HG03571 (cell line): ENCODE measurements at regions not wholly inside any gene's neighbourhood (a gene's known extent, or its start where the extent isn't known, plus 50 kb on each side); places are given as distances from the start of the nearest gene placed in this dataset.
"Not testable (repeated sequence)": the region's sequence is repeated elsewhere in the genome, so short reads cannot be mapped to it uniquely, and the experiment has no call there.

Source experiments
- ATAC-seq: cut with Tn5 transposase; IDR thresholded peaks from one replicate; pipeline ENCODE4 v1.9.1; 2021; ENCODE audit not compliant: unreplicated experiment

- ATAC-seq, result no peak
Measured at GRCh38 chr14:49139593-49139992, 446.6 kb downstream of the RPS29 start.

GRCh38 chr14:49134940-49135339, 451.2 kb downstream of the RPS29 start:
- ATAC-seq, result no peak

GRCh38 chr14:49121246-49121645, 464.9 kb downstream of the RPS29 start:
- no peak for ATAC-seq

GRCh38 chr14:49114161-49114893, 471.9 kb downstream of the RPS29 start:
- no peak for ATAC-seq

GRCh38 chr14:49106741-49107667, 479.2 kb downstream of the RPS29 start:
- ATAC-seq, result no peak

- ATAC-seq, result no peak
Measured at GRCh38 chr14:49105956-49106355, 480.2 kb downstream of the RPS29 start.

GRCh38 chr14:49105512-49105911, 480.7 kb downstream of the RPS29 start:
- no peak for ATAC-seq

- ATAC-seq, result no peak
Measured at GRCh38 chr14:49092345-49092744, 493.8 kb downstream of the RPS29 start.

- ATAC-seq, result no peak
Measured at GRCh38 chr14:49089107-49089506, 497.1 kb downstream of the RPS29 start.

- not testable (repeated sequence) for ATAC-seq
Measured at GRCh38 chr14:49073292-49073691, 512.9 kb downstream of the RPS29 start.

- ATAC-seq, result no peak
Measured at GRCh38 chr14:49058511-49058910, 527.7 kb downstream of the RPS29 start.

- no peak for ATAC-seq
Measured at GRCh38 chr14:49057838-49058510, 528.2 kb downstream of the RPS29 start.

GRCh38 chr14:49056021-49056420, 530.2 kb downstream of the RPS29 start:
- ATAC-seq, result no peak

- ATAC-seq, result no peak
Measured at GRCh38 chr14:49052521-49052920, 533.7 kb downstream of the RPS29 start.

GRCh38 chr14:49051328-49052060, 534.7 kb downstream of the RPS29 start:
- no peak for ATAC-seq

- no peak for ATAC-seq
Measured at GRCh38 chr14:49050822-49051221, 535.4 kb downstream of the RPS29 start.

- no peak for ATAC-seq
Measured at GRCh38 chr14:49049711-49050110, 536.5 kb downstream of the RPS29 start.

GRCh38 chr14:49044981-49045380, 541.2 kb downstream of the RPS29 start:
- ATAC-seq, result no peak

- ATAC-seq, result no peak
Measured at GRCh38 chr14:49036984-49037516, 549.1 kb downstream of the RPS29 start.

GRCh38 chr14:49036266-49036665, 549.9 kb downstream of the RPS29 start:
- no peak for ATAC-seq

- no peak for ATAC-seq
Measured at GRCh38 chr14:49033131-49033530, 553.0 kb downstream of the RPS29 start.
